Loucy (cell line): ENCODE measurements at regions not wholly inside any gene's neighbourhood (a gene's known extent, or its start where the extent isn't known, plus 50 kb on each side); places are given as distances from the start of the nearest gene placed in this dataset.

ENCODE experiments used
- H2AFZ ChIP-seq: fragments of 200-600 bp; sonication (generic); 2 replicates; pipeline ENCODE4 v1.6.0; 2016; ENCODE audit warnings: antibody characterized with exemption, mild to moderate bottlenecking, low read length, moderate library complexity
- H3F3A ChIP-seq: fragments of 200-600 bp; 2 replicates; pipeline ENCODE4 v1.6.0; 2016; ENCODE audit warnings: antibody characterized with exemption, low read depth, mild to moderate bottlenecking
- H3K27me3 ChIP-seq: fragments of 200-600 bp; sonication (generic); 2 replicates; pipeline ENCODE4 v1.6.1; 2014; ENCODE audit warnings: low read length, mild to moderate bottlenecking; ENCODE audit not compliant: insufficient read depth, poor library complexity, severe bottlenecking
- H3K36me3 ChIP-seq: fragments of 200-600 bp; sonication (generic); 2 replicates; pipeline ENCODE4 v1.6.1; 2016; ENCODE audit warnings: low read length; ENCODE audit not compliant: insufficient read depth
- H3K4me1 ChIP-seq: fragments of 200-600 bp; sonication (generic); 2 replicates; pipeline ENCODE4 v1.5.1; 2014; ENCODE audit warnings: low read length, mild to moderate bottlenecking; ENCODE audit not compliant: insufficient read depth, poor library complexity, severe bottlenecking
- H3K4me2 ChIP-seq: fragments of 200-600 bp; sonication (generic); 2 replicates; pipeline ENCODE4 v1.6.0; 2014; ENCODE audit warnings: antibody characterized with exemption, low read length, low read depth, mild to moderate bottlenecking; ENCODE audit not compliant: poor library complexity, severe bottlenecking
- H3K4me3 ChIP-seq: fragments of 200-600 bp; sonication (generic); 2 replicates; pipeline ENCODE4 v1.5.1; 2014; ENCODE audit warnings: low read length, mild to moderate bottlenecking, mixed read lengths; ENCODE audit not compliant: poor library complexity, severe bottlenecking
- H3K79me2 ChIP-seq: fragments of 200-600 bp; sonication (generic); 2 replicates; pipeline ENCODE4 v1.6.1; 2014; ENCODE audit warnings: low read length; ENCODE audit not compliant: insufficient read depth
- H3K9ac ChIP-seq: fragments of 200-600 bp; sonication (generic); 2 replicates; pipeline ENCODE4 v1.6.0; 2014; ENCODE audit warnings: mild to moderate bottlenecking, low read depth, low read length, moderate library complexity; ENCODE audit not compliant: poor library complexity, severe bottlenecking
- H3K9me2 ChIP-seq: fragments of 200-600 bp; sonication (generic); replicated peaks from 2 replicates; pipeline ENCODE4 v1.6.1; 2016; ENCODE audit warnings: low read depth, low read length, mixed read lengths
- H3K9me3 ChIP-seq: fragments of 200-600 bp; sonication (generic); 2 replicates; pipeline ENCODE4 v1.6.1; 2014; ENCODE audit warnings: mild to moderate bottlenecking, antibody characterized with exemption, low read length, low read depth; ENCODE audit not compliant: insufficient read depth
- H4K20me1 ChIP-seq: fragments of 200-600 bp; sonication (generic); 2 replicates; pipeline ENCODE4 v1.6.0; 2014; ENCODE audit warnings: antibody characterized with exemption, low read length, mild to moderate bottlenecking; ENCODE audit not compliant: insufficient read depth, poor library complexity, severe bottlenecking
- CTCF ChIP-seq: fragments of 200-600 bp; sonication (generic); conservative IDR thresholded peaks from 2 replicates; pipeline ENCODE4 v1.5.1; 2014; ENCODE audit warnings: mild to moderate bottlenecking, antibody characterized with exemption, low read length
- EZH2phosphoT487 ChIP-seq: fragments of 200-600 bp; IDR thresholded peaks from 2 replicates; pipeline ENCODE4 v1.6.1; 2018; ENCODE audit warnings: antibody characterized with exemption, mild to moderate bottlenecking, moderate library complexity, borderline replicate concordance

GRCh38 chr11:70575396-70576060 lies 177.2 kb downstream of the CTTN start:
- no peaks in the 10 kb centered on the region for H3K27me3 ChIP-seq
- H3K79me2 ChIP-seq: no peaks in the 10 kb centered on the region
- no peak overlapping the region for H3K4me2 ChIP-seq
- H3K9ac ChIP-seq: no peak overlapping the region
- H3K36me3 ChIP-seq: no peaks in the 10 kb centered on the region
- H2AFZ ChIP-seq: no peak overlapping the region
- H3K9me3 ChIP-seq: peaks cover 7% of the 10 kb centered on the region
- no peaks in the 10 kb centered on the region for H3K4me1 ChIP-seq
- H3F3A ChIP-seq: no peaks in the 10 kb centered on the region
- TF ChIP-seq EZH2phosphoT487 (no peak), CTCF (no peak)
- H3K9me2 ChIP-seq: no peaks in the 10 kb centered on the region
- H3K4me3 ChIP-seq: no peak overlapping the region
- no peaks in the 10 kb centered on the region for H4K20me1 ChIP-seq

- Histone ChIP-seq H3F3A (no peaks in the 10 kb centered on the region), H2AFZ (no peak overlapping the region), H3K9ac (no peak overlapping the region), H3K4me1 (no peaks in the 10 kb centered on the region), H3K36me3 (no peaks in the 10 kb centered on the region), H3K9me2 (no peaks in the 10 kb centered on the region), H3K79me2 (no peaks in the 10 kb centered on the region), H3K27me3 (no peaks in the 10 kb centered on the region), H3K4me3 (no peak overlapping the region), H4K20me1 (no peaks in the 10 kb centered on the region), H3K9me3 (peaks cover 7% of the 10 kb centered on the region), H3K4me2 (no peak overlapping the region)
- TF ChIP-seq EZH2phosphoT487: no peak
- TF ChIP-seq CTCF: no peak
These were observed 178.9 kb downstream of the CTTN start for GRCh38 chr11:70577258-70577603.

GRCh38 chr11:70577948-70578347 lies 179.6 kb downstream of the CTTN start:
- Histone ChIP-seq H3K9me3 (peaks cover 9% of the 10 kb centered on the region), H4K20me1 (no peaks in the 10 kb centered on the region), H2AFZ (no peak overlapping the region), H3K4me1 (no peaks in the 10 kb centered on the region), H3K9me2 (no peaks in the 10 kb centered on the region), H3K27me3 (no peaks in the 10 kb centered on the region), H3K4me3 (no peak overlapping the region), H3K4me2 (no peak overlapping the region), H3F3A (no peaks in the 10 kb centered on the region), H3K79me2 (no peaks in the 10 kb centered on the region), H3K9ac (no peak overlapping the region), H3K36me3 (no peaks in the 10 kb centered on the region)
- TF ChIP-seq CTCF (no peak), EZH2phosphoT487 (no peak)
